Neutrophil (primary cell): ENCODE measurements at regions not wholly inside any gene's neighbourhood (a gene's known extent, or its start where the extent isn't known, plus 50 kb on each side); places are given as distances from the start of the nearest gene placed in this dataset.

ENCODE experiments used
- H3K27ac ChIP-seq: fragments of 200-600 bp; sonication (generic); 2 replicates; pipeline ENCODE4 v1.5.1; 2016; ENCODE audit warnings: mild to moderate bottlenecking, moderate library complexity
- H3K27me3 ChIP-seq: fragments of 200-600 bp; sonication (generic); 2 replicates; pipeline ENCODE4 v1.6.0; 2016; ENCODE audit warnings: mild to moderate bottlenecking
- H3K36me3 ChIP-seq: fragments of 200-600 bp; sonication (generic); 2 replicates; pipeline ENCODE4 v1.5.1; 2017
- H3K4me1 ChIP-seq, 2 experiments: fragments of 200-600 bp in 1 of 2; sonication (generic) in 1 of 2; 1 replicate in 1 of 2; 2 replicates in 1 of 2; pipeline versions ENCODE4 v1.5.1 to v1.6.1; 2013 to 2016; ENCODE audit warnings: low read depth in 1 of 2, low read length in 1 of 2, mild to moderate bottlenecking in 1 of 2, moderate library complexity in 1 of 2; ENCODE audit not compliant: control insufficient read depth in 1 of 2, insufficient read depth in 1 of 2
- H3K4me3 ChIP-seq, 2 experiments: fragments of 200-600 bp in 1 of 2; sonication (generic) in 1 of 2; 1 replicate in 1 of 2; 2 replicates in 1 of 2; pipeline ENCODE4 v1.5.1; 2013 to 2016; ENCODE audit warnings: low read depth in 1 of 2, low read length in 1 of 2, mild to moderate bottlenecking in 1 of 2, moderate library complexity in 1 of 2
- H3K9me3 ChIP-seq: fragments of 200-600 bp; sonication (generic); 2 replicates; pipeline ENCODE4 v1.5.1; 2016
- CTCF ChIP-seq: fragments of 200-600 bp; sonication (generic); IDR thresholded peaks from 2 replicates; pipeline ENCODE4 v1.5.1; 2016; ENCODE audit warnings: antibody characterized with exemption

GRCh38 chrY:20968237-20968636 lies 212.3 kb downstream of the RPS4Y2 start:
- TF ChIP-seq CTCF, result no peak
- Histone ChIP-seq H3K9me3 (no peaks in the 10 kb centered on the region), H3K4me1 (peaks cover 0 to 7% of the 10 kb centered on the region in 2 experiments), H3K36me3 (no peaks in the 10 kb centered on the region), H3K27me3 (no peaks in the 10 kb centered on the region), H3K4me3 (no peak overlapping the region), H3K27ac (peak overlapping the region; percentile 39)

- no peaks in the 10 kb centered on the region for H3K36me3 ChIP-seq
- no peak overlapping the region for H3K4me3 ChIP-seq
- H3K9me3 ChIP-seq, result no peaks in the 10 kb centered on the region
- no peak for TF ChIP-seq CTCF
- no peaks in the 10 kb centered on the region for H3K27me3 ChIP-seq
- H3K27ac ChIP-seq, result no peak overlapping the region
- peaks cover 0 to 7% of the 10 kb centered on the region in 2 experiments for H3K4me1 ChIP-seq
Observed at GRCh38 chrY:20971371-20971770, 215.5 kb downstream of the RPS4Y2 start.

GRCh38 chrY:20986037-20986436 lies 230.1 kb downstream of the RPS4Y2 start:
- Histone ChIP-seq H3K36me3 (no peaks in the 10 kb centered on the region), H3K4me1 (peaks cover 0 to 26% of the 10 kb centered on the region in 2 experiments), H3K27ac (peak overlapping the region; percentile 74), H3K27me3 (no peaks in the 10 kb centered on the region), H3K4me3 (no peak overlapping the region), H3K9me3 (no peaks in the 10 kb centered on the region)
- no peak for TF ChIP-seq CTCF

GRCh38 chrY:20990123-20990522 lies 234.2 kb downstream of the RPS4Y2 start:
- TF ChIP-seq CTCF, result no peak
- H3K4me3 ChIP-seq, result no peak overlapping the region
- H3K36me3 ChIP-seq, result no peaks in the 10 kb centered on the region
- no peak overlapping the region for H3K27ac ChIP-seq
- no peaks in the 10 kb centered on the region for H3K27me3 ChIP-seq
- H3K4me1 ChIP-seq, result peaks cover 0 to 29% of the 10 kb centered on the region in 2 experiments
- no peaks in the 10 kb centered on the region for H3K9me3 ChIP-seq

- Histone ChIP-seq H3K9me3 (no peaks in the 10 kb centered on the region), H3K36me3 (no peaks in the 10 kb centered on the region), H3K4me3 (no peak overlapping the region), H3K27ac (peak overlapping the region; percentile 65), H3K4me1 (peaks cover 0 to 29% of the 10 kb centered on the region in 2 experiments), H3K27me3 (no peaks in the 10 kb centered on the region)
- TF ChIP-seq CTCF, result no peak
Observed at GRCh38 chrY:20990869-20991548, 235.1 kb downstream of the RPS4Y2 start.
